ENCODE measurements at regions not wholly inside any gene's neighbourhood (a gene's known extent, or its start where the extent isn't known, plus 50 kb on each side); places are given as distances from the start of the nearest gene placed in this dataset.

- DNase-seq (ENCODE audit: low read depth, low spot score) = no peak
Measured at GRCh38 chr11:33616552-33616951, 84.1 kb downstream of the C11orf91 start.

- no peak for DNase-seq (ENCODE audit: low read depth, low spot score)
Measured at GRCh38 chr11:33615751-33616150, 84.9 kb downstream of the C11orf91 start.

GRCh38 chr11:33613404-33613803, 87.2 kb downstream of the C11orf91 start:
- DNase-seq (ENCODE audit: low read depth, low spot score) = no peak

GRCh38 chr11:33610903-33611302, 89.7 kb downstream of the C11orf91 start:
- DNase-seq (ENCODE audit: low read depth, low spot score) = no peak

GRCh38 chr11:33608386-33608785, 92.2 kb downstream of the C11orf91 start:
- no peak for DNase-seq (ENCODE audit: low read depth, low spot score)

GRCh38 chr11:33606762-33607161, 93.9 kb downstream of the C11orf91 start:
- DNase-seq (ENCODE audit: low read depth, low spot score) = no peak

GRCh38 chr11:33605703-33606102, 94.9 kb downstream of the C11orf91 start:
- DNase-seq (ENCODE audit: low read depth, low spot score) = no peak

- DNase-seq (ENCODE audit: low read depth, low spot score) = no peak
Measured at GRCh38 chr11:33598426-33599069, 102.1 kb downstream of the C11orf91 start.

GRCh38 chr11:33594188-33594587, 106.4 kb downstream of the C11orf91 start:
- no peak for DNase-seq (ENCODE audit: low read depth, low spot score)

- DNase-seq (ENCODE audit: low read depth, low spot score) = no peak
Measured at GRCh38 chr11:33590441-33590840, 110.2 kb downstream of the C11orf91 start.

GRCh38 chr11:33588056-33588455, 112.6 kb downstream of the C11orf91 start:
- no peak for DNase-seq (ENCODE audit: low read depth, low spot score)

GRCh38 chr11:33585586-33586209, 114.9 kb downstream of the C11orf91 start:
- DNase-seq (ENCODE audit: low read depth, low spot score) = no peak

GRCh38 chr11:33582636-33583325, 117.8 kb downstream of the C11orf91 start:
- DNase-seq (ENCODE audit: low read depth, low spot score) = no peak

GRCh38 chr11:33579101-33579500, 121.5 kb downstream of the C11orf91 start:
- no peak for DNase-seq (ENCODE audit: low read depth, low spot score)

GRCh38 chr11:33577204-33577603, 123.4 kb downstream of the C11orf91 start:
- DNase-seq (ENCODE audit: low read depth, low spot score) = peak; percentile 22

- no peak for DNase-seq (ENCODE audit: low read depth, low spot score)
Measured at GRCh38 chr11:33575311-33575710, 125.3 kb downstream of the C11orf91 start.

GRCh38 chr11:33574331-33574730, 126.3 kb downstream of the C11orf91 start:
- DNase-seq (ENCODE audit: low read depth, low spot score) = no peak

- no peak for DNase-seq (ENCODE audit: low read depth, low spot score)
Measured at GRCh38 chr11:33569333-33569732, 131.3 kb downstream of the C11orf91 start.

- DNase-seq (ENCODE audit: low read depth, low spot score) = no peak
Measured at GRCh38 chr11:33567004-33567403, 133.6 kb downstream of the C11orf91 start.

- peak; percentile 57 for DNase-seq (ENCODE audit: low read depth, low spot score)
Measured at GRCh38 chr11:33564856-33565453, 135.7 kb downstream of the C11orf91 start.

- DNase-seq (ENCODE audit: low read depth, low spot score) = no peak
Measured at GRCh38 chr11:33560729-33561128, 139.9 kb downstream of the C11orf91 start.

- peak; percentile 26 for DNase-seq (ENCODE audit: low read depth, low spot score)
Measured at GRCh38 chr11:33559567-33559966, 141.1 kb downstream of the C11orf91 start.

GRCh38 chr11:33558097-33558496, 142.5 kb downstream of the C11orf91 start:
- DNase-seq (ENCODE audit: low read depth, low spot score) = no peak
